ENCODE measurements at regions not wholly inside any gene's neighbourhood (a gene's known extent, or its start where the extent isn't known, plus 50 kb on each side); places are given as distances from the start of the nearest gene placed in this dataset.

GRCh38 chr14:84485036-84485435 lies 1044.9 kb upstream of the FLRT2 start:
- H3K9ac ChIP-seq (ENCODE audit: insufficient read depth, low read length, poor library complexity, severe bottlenecking) = no peak overlapping the region
- H3K9me3 ChIP-seq (replicated peaks in 1 of 2; ENCODE audit: control insufficient read depth in 1 of 2, insufficient read depth in 1 of 2, low read length in 2 of 2) = peaks cover 0 to 3% of the 10 kb centered on the region in 2 donors

GRCh38 chr14:84490081-84490480 lies 1039.9 kb upstream of the FLRT2 start:
- intact Hi-C loops (cut with micrococcal nuclease) = no loop called here
- peaks cover 3 to 13% (median 5%) of the 10 kb centered on the region in 7 donors for H3K9me3 Mint-ChIP-seq
- no peak for TF ChIP-seq CTCF (IDR thresholded peaks at IDR 0.05)

More at GRCh38 chr14:84485036-84485435, 1044.9 kb upstream of the FLRT2 start:
- H3K27me3 Mint-ChIP-seq (ENCODE audit: low read depth in 3 of 3) = no peaks in the 10 kb centered on the region
- Histone ChIP-seq H3K4me1 (ENCODE audit: control insufficient read depth in 1 of 2, insufficient read depth in 2 of 2, low read length in 2 of 2) (no peaks in the 10 kb centered on the region), H3K79me2 (ENCODE audit: insufficient read depth, low read length) (no peaks in the 10 kb centered on the region), H3K27me3 (ENCODE audit: control insufficient read depth in 2 of 2, insufficient read depth in 2 of 2, low read length in 2 of 2) (no peaks in the 10 kb centered on the region), H3K4me2 (replicated peaks; ENCODE audit: extremely low read depth, low read length, poor library complexity, severe bottlenecking) (no peak overlapping the region), H3K27ac (ENCODE audit: low read depth in 1 of 2, low read length in 2 of 2) (no peak overlapping the region), H3K36me3 (replicated peaks in 1 of 2; ENCODE audit: control insufficient read depth in 1 of 2, insufficient read depth in 2 of 2, low read length in 2 of 2) (no peaks in the 10 kb centered on the region), H4K20me1 (ENCODE audit: insufficient read depth, low read length) (no peaks in the 10 kb centered on the region), H2AFZ (ENCODE audit: insufficient read depth, low read depth, low read length, poor library complexity, severe bottlenecking) (no peak overlapping the region), H3K4me3 (replicated peaks in 1 of 3; ENCODE audit: low read depth in 2 of 3, low read length in 3 of 3) (no peak overlapping the region)
- intact Hi-C loops (cut with micrococcal nuclease) = no loop called here
- DNase-seq = no peak
- H3K4me1 Mint-ChIP-seq = no peaks in the 10 kb centered on the region
- no peaks in the 10 kb centered on the region for H3K36me3 Mint-ChIP-seq
- TF ChIP-seq CTCF (IDR thresholded peaks at IDR 0.05) = no peak
- no peak overlapping the region for H3K4me3 Mint-ChIP-seq
- H3K27ac Mint-ChIP-seq = no peak overlapping the region
- peaks cover 1 to 7% (median 4%) of the 10 kb centered on the region in 7 donors for H3K9me3 Mint-ChIP-seq

More at GRCh38 chr14:84490081-84490480, 1039.9 kb upstream of the FLRT2 start:
- H3K4me1 ChIP-seq (ENCODE audit: control insufficient read depth in 1 of 2, insufficient read depth in 2 of 2, low read length in 2 of 2) = no peaks in the 10 kb centered on the region
- Mint-ChIP-seq H3K36me3 (no peaks in the 10 kb centered on the region), H3K4me3 (no peak overlapping the region), H3K27me3 (ENCODE audit: low read depth in 3 of 3) (peaks cover 0 to 3% (median 0%) of the 10 kb centered on the region in 3 donors), H3K4me1 (no peaks in the 10 kb centered on the region), H3K27ac (no peak overlapping the region)
- no peak overlapping the region for H3K4me3 ChIP-seq (replicated peaks in 1 of 3; ENCODE audit: low read depth in 2 of 3, low read length in 3 of 3)
- H3K4me2 ChIP-seq (replicated peaks; ENCODE audit: extremely low read depth, low read length, poor library complexity, severe bottlenecking) = no peak overlapping the region
- no peak overlapping the region for H3K9ac ChIP-seq (ENCODE audit: insufficient read depth, low read length, poor library complexity, severe bottlenecking)
- H3K36me3 ChIP-seq (replicated peaks in 1 of 2; ENCODE audit: control insufficient read depth in 1 of 2, insufficient read depth in 2 of 2, low read length in 2 of 2) = no peaks in the 10 kb centered on the region
- no peak for DNase-seq
- no peaks in the 10 kb centered on the region for H3K27me3 ChIP-seq (ENCODE audit: control insufficient read depth in 2 of 2, insufficient read depth in 2 of 2, low read length in 2 of 2)
- H3K79me2 ChIP-seq (ENCODE audit: insufficient read depth, low read length) = no peaks in the 10 kb centered on the region
- H3K27ac ChIP-seq (ENCODE audit: low read depth in 1 of 2, low read length in 2 of 2) = no peak overlapping the region
- WGBS (ENCODE audit: insufficient coverage) = no CpG with 5 or more reads among the region's 2 CpGs
- H4K20me1 ChIP-seq (ENCODE audit: insufficient read depth, low read length) = no peaks in the 10 kb centered on the region
- H2AFZ ChIP-seq (ENCODE audit: insufficient read depth, low read depth, low read length, poor library complexity, severe bottlenecking) = no peak overlapping the region
- peaks cover 7 to 10% of the 10 kb centered on the region in 2 donors for H3K9me3 ChIP-seq (replicated peaks in 1 of 2; ENCODE audit: control insufficient read depth in 1 of 2, insufficient read depth in 1 of 2, low read length in 2 of 2)

Measured in CD14-positive monocyte (primary cell).